ENCODE measurements at regions not wholly inside any gene's neighbourhood (a gene's known extent, or its start where the extent isn't known, plus 50 kb on each side); places are given as distances from the start of the nearest gene placed in this dataset.

- no peak overlapping the region for H3K27ac ChIP-seq (ENCODE audit: low read depth)
- no peak overlapping the region for H3K4me3 ChIP-seq
- no peaks in the 10 kb centered on the region for H3F3A ChIP-seq (replicated peaks; ENCODE audit: low read depth)
- no peaks in the 10 kb centered on the region for H3K79me2 ChIP-seq (replicated peaks; ENCODE audit: insufficient read depth)
- H3K27me3 Mint-ChIP-seq (ENCODE audit: insufficient read depth, low read depth, poor library complexity): peaks cover 4% of the 10 kb centered on the region
- no peaks in the 10 kb centered on the region for H3K36me3 Mint-ChIP-seq (ENCODE audit: low read depth)
- H3K4me2 ChIP-seq: no peak overlapping the region
- H3K9me2 ChIP-seq (ENCODE audit: insufficient read depth): no peaks in the 10 kb centered on the region
- no peak overlapping the region for H2AFZ ChIP-seq
- peaks cover 4% of the 10 kb centered on the region for H3K4me1 ChIP-seq (ENCODE audit: insufficient read depth)
- DNase-seq (ENCODE audit: low spot score): no peak
- H3K4me1 Mint-ChIP-seq: peaks cover 14% of the 10 kb centered on the region
- TF ChIP-seq ETS1 (IDR thresholded peaks at IDR 0.05) (no peak), STAT1 (IDR thresholded peaks at IDR 0.05; ENCODE audit: unreplicated experiment) (no peak), POLR2AphosphoS5 (IDR thresholded peaks at IDR 0.05; ENCODE audit: low read depth) (no peak), CREB1 (CRISPR knock-in tag; IDR thresholded peaks at IDR 0.05; ENCODE audit: low read depth) (no peak), JUNB (IDR thresholded peaks at IDR 0.05; ENCODE audit: unreplicated experiment) (no peak), CTCF (conservative IDR thresholded peaks at IDR 0.05; ENCODE audit: low read depth in 2 of 2) (no peak), ZNF114 (CRISPR knock-in tag; IDR thresholded peaks at IDR 0.05) (no peak), REST (IDR thresholded peaks at IDR 0.05; ENCODE audit: unreplicated experiment) (no peak), NANOG (IDR thresholded peaks at IDR 0.05; ENCODE audit: borderline replicate concordance) (no peak)
- no peak overlapping the region for H3K27ac Mint-ChIP-seq
- H4K20me1 ChIP-seq (replicated peaks; ENCODE audit: insufficient read depth): no peaks in the 10 kb centered on the region
- no peak for ATAC-seq
- no peaks in the 10 kb centered on the region for H3K27me3 ChIP-seq (ENCODE audit: insufficient read depth)
- H3K9me3 Mint-ChIP-seq: no peaks in the 10 kb centered on the region
- H3K36me3 ChIP-seq (ENCODE audit: insufficient read depth): no peaks in the 10 kb centered on the region
- no peak overlapping the region for H3K4me3 Mint-ChIP-seq
Observed at GRCh38 chr11:19562156-19562555, 150.5 kb upstream of the NAV2 start.

GRCh38 chr11:19561011-19561410 is 151.6 kb upstream of the NAV2 start:
- Histone ChIP-seq H3K4me1 (ENCODE audit: insufficient read depth) (peaks cover 4% of the 10 kb centered on the region), H2AFZ (no peak overlapping the region), H3K4me3 (no peak overlapping the region), H3K27ac (ENCODE audit: low read depth) (no peak overlapping the region), H3K27me3 (ENCODE audit: insufficient read depth) (no peaks in the 10 kb centered on the region), H3K9me2 (ENCODE audit: insufficient read depth) (no peaks in the 10 kb centered on the region), H4K20me1 (replicated peaks; ENCODE audit: insufficient read depth) (no peaks in the 10 kb centered on the region), H3F3A (replicated peaks; ENCODE audit: low read depth) (no peaks in the 10 kb centered on the region), H3K4me2 (no peak overlapping the region), H3K79me2 (replicated peaks; ENCODE audit: insufficient read depth) (no peaks in the 10 kb centered on the region), H3K36me3 (ENCODE audit: insufficient read depth) (no peaks in the 10 kb centered on the region)
- H3K4me3 Mint-ChIP-seq: no peak overlapping the region
- H3K4me1 Mint-ChIP-seq: peaks cover 16% of the 10 kb centered on the region
- no peaks in the 10 kb centered on the region for H3K36me3 Mint-ChIP-seq (ENCODE audit: low read depth)
- H3K27me3 Mint-ChIP-seq (ENCODE audit: insufficient read depth, low read depth, poor library complexity): peaks cover 4% of the 10 kb centered on the region
- DNase-seq (ENCODE audit: low spot score): no peak
- no peaks in the 10 kb centered on the region for H3K9me3 Mint-ChIP-seq
- no peak for ATAC-seq
- H3K27ac Mint-ChIP-seq: no peak overlapping the region
- TF ChIP-seq NANOG (IDR thresholded peaks at IDR 0.05; ENCODE audit: borderline replicate concordance): no peak
- no peak for TF ChIP-seq ETS1 (IDR thresholded peaks at IDR 0.05)
- TF ChIP-seq STAT1 (IDR thresholded peaks at IDR 0.05; ENCODE audit: unreplicated experiment): no peak
- no peak for TF ChIP-seq ZNF114 (CRISPR knock-in tag; IDR thresholded peaks at IDR 0.05)
- no peak for TF ChIP-seq ZNF331 (CRISPR knock-in tag; IDR thresholded peaks at IDR 0.05; ENCODE audit: low read depth)
